ENCODE measurements at regions not wholly inside any gene's neighbourhood (a gene's known extent, or its start where the extent isn't known, plus 50 kb on each side); places are given as distances from the start of the nearest gene placed in this dataset.

DNA sequence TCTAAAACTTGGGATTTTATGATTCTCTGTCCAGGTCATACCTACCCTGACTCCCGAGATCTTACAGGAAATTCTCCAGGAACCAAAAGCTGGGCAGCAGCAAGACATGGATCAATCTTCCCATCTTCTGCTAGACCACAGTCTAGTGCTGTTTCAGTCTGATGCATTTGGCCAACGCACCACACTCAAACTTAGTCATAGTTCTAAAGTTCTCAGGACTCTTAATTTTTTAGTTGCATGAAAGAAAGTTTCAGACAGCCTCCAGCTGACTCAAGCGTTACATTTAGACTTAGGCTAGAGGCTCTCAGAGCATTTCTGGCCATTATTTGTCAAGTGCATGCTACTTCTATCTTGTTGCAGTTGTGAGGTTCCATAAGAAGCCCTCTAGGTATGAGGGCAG lies 230.1 kb upstream of the CCDC150 start:
- DNase-seq (ENCODE audit: low spot score), result no peak
- in situ Hi-C loops (cut with HindIII; ENCODE audit: low sequenced_read_pairs), result no loop called here

DNA sequence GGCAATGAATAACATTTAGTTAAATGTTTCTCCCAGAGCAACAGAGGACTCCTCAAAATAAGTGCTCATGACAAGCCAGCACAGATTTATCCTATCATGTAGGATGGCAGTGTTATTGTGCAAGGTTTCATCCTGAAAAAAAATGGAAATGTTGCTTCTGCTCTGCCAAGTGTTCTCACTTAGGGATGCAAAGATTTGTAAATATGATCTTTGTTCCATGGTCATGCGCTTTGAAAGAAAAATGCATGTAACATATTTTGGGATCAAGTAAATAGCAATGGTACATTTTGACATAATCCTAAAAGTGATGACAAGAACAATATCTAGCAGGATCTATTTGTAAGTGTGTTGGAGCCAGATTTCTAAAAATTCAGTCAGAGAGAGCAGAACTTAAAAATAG lies 229.5 kb upstream of the CCDC150 start:
- in situ Hi-C loops (cut with HindIII; ENCODE audit: low sequenced_read_pairs), result no loop called here
- no peak for DNase-seq (ENCODE audit: low spot score)

DNA sequence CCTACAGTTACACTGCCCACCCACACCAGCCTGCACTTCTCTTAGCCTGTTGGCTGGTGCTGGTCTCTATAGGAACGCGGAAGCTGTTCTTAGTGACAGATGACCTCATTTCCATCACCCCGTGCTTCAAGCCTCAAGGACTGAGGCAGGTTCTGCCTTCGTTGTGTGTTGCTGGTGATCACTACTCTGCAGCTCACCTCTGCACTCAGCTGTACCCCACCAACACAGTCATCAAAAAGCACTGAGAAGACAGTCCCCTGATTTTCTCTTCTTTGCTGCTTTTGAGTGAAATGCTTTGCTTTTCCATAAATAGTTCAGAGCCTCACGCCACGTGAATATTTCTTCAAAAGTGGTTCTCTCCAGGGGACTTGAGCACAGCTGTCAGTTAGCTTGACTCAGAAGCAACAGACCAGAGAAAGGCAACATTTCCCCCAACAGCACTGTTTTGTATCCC lies 225.7 kb upstream of the CCDC150 start:
- in situ Hi-C loops (cut with HindIII; ENCODE audit: low sequenced_read_pairs), result no loop called here
- DNase-seq (ENCODE audit: low spot score), result peak; percentile 42

DNA sequence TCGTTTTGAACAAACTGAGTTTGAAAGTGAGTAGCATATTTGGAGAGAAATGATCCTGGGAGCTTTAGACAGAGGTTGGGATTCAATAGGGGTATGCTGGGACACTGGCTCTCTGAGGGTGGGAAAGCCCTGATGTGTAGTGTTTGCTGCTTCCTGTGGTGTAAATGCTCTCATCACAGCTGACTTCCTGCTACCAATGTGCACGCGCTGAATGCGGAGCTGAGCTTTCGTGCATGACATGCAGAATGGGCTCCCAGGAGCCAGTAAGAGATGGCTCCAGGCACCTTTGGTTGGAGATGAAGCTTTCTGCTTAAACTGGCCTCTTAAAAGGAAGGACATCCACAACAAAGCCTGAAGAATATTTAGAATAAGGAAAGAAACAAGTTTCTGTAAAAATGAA lies 224.1 kb upstream of the CCDC150 start:
- in situ Hi-C loops (cut with HindIII; ENCODE audit: low sequenced_read_pairs), result no loop called here

DNA sequence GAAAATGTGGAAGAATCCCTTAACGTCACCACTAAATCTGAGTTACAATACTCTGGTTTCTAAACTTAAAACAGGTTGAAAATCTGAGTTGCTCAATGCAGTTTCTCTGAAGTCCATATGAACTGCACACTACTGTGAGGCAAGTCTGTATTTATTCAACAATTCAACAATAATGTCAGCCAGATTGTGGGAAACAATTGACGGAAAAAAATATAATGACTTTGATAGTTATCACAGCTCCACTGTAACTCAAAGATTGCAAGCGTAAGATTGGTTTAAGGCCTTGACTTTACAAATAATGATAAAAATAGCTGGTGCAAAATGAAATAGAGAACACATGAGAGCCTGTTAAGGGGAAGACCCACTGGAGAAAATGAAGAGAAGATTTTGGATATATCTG lies 219.4 kb upstream of the CCDC150 start:
- DNase-seq (ENCODE audit: low spot score), result no peak
- in situ Hi-C loops (cut with HindIII; ENCODE audit: low sequenced_read_pairs), result no loop called here

More for the DNA sequence above, 224.1 kb upstream of the CCDC150 start:
- no peak for DNase-seq (ENCODE audit: low spot score)

DNA sequence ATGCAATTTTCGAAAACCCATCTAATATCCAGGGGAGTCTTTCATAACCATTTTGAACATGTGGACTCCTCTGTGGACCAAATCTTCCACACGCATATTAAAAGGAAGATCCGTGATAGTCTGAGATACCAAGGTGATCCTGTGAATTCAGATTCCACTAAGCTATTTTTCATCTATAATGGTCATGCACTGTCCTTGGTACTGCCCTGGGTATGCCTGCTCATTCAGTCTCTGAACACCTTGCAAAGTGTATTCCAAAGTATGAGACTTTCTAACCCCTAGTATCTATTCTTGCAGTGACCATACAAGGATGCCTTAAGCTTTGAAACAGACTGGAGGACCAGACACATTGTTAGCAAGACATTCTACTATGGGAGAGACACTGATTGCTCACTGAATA lies 217.6 kb upstream of the CCDC150 start:
- in situ Hi-C loops (cut with HindIII; ENCODE audit: low sequenced_read_pairs), result no loop called here
- no peak for DNase-seq (ENCODE audit: low spot score)

DNA sequence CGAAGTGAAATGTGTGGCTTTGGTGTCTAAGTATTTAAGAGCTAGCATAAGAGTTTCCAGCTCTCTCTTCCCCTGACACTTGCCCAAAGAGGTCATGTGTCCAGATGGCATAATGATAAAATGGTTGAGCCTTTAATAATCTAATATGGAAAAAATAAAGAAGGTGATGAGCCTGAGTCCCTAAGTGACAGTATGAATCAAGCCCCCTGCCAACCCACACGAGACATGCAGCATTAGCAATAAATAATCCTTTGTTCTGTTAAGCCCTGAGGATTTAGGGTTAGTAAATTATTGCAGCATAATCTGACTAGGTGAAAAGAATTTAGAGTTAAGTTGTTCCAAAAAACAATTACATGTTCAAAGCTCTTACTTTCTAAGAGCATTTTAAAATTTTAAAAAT lies 217.2 kb upstream of the CCDC150 start:
- DNase-seq (ENCODE audit: low spot score), result no peak
- in situ Hi-C loops (cut with HindIII; ENCODE audit: low sequenced_read_pairs), result no loop called here

DNA sequence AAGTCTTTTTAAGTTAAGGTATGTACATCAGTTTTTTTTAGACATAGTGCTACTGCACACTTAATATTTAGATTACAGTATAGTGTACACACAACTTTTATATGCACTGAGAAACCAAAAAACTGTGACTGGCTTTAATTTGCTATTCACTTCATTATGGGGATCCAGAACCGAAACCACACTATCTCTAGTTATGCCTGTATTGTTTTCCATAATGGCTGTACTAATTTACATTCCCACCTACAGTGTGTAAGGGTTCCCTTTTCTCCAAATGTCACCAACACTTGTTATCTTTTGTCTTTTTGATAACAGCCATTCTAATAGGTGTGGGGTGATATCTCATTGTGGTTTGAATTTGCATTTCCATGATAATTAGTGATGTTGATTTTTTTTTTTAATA lies 213.4 kb upstream of the CCDC150 start:
- in situ Hi-C loops (cut with HindIII; ENCODE audit: low sequenced_read_pairs), result no loop called here
- no peak for DNase-seq (ENCODE audit: low spot score)

DNA sequence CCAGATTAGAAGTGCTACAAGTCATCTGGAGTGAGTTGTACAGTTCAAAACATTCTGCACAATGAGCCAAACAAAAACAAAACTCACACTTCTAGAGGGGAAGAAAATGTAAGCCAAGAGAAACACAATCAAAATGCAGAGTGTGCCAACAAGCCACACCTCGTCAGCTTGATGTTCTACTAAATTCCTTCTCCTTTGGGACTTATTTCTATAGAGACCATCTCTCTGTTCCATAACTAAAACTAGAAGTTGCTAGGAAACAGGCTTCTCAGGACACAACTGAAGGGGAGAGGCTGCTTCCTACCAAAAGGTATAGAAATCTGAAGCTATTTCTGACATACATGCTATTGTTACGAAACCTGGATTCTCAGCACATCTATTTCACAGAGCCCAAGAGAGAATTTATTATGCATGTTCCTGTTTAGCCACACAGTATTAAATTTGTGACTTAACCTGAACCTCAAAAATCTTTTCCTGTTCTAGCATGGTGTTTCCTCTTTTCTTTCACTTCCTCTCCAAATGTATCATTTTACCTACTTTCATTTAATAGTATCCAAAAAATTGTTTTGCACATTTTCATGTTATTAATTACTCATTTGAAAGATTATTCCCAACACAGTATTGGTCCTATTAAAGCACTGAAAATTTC lies 211.4 kb upstream of the CCDC150 start:
- DNase-seq (ENCODE audit: low spot score), result no peak
- in situ Hi-C loops (cut with HindIII; ENCODE audit: low sequenced_read_pairs), result no loop called here

DNA sequence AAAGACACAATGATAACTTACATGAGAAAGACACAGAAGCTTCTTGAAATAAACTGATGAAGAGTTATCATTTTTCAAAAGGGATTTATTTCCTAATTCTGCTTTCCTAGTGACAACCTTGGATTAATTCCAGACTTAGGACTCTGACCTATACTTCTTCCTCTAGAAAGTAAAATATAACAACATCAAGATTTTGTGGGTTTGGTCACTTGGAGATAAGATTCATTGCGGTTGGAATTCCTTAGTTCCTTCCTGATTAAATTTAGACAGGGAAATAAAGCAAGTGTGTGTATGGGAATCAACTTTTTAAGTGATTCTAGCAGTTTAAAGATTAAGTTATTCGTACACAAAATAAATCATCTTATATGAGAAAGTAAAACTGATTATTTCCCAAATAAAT lies 208.4 kb upstream of the CCDC150 start:
- in situ Hi-C loops (cut with HindIII; ENCODE audit: low sequenced_read_pairs), result no loop called here
- no peak for DNase-seq (ENCODE audit: low spot score)

DNA sequence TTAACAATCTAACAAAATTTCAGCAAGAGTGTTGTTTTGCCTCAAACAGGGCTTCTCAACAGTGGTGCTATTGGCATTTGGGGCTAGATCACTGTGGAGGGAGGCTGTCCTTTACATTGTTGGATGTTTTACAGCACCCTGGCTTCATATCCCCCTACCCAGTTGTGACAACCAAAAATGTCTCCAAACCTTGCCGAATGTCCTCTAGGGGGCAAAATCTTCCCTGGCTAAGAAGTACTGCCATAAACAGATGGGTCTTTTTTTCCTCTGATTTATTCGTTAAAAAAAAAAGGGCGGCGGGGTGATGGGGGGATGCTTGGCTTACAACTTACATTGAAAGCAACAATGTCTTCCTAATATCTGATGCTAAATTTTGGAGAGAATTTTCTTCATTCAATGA lies 207.6 kb upstream of the CCDC150 start:
- DNase-seq (ENCODE audit: low spot score), result peak; percentile 20
- in situ Hi-C loops (cut with HindIII; ENCODE audit: low sequenced_read_pairs), result no loop called here

DNA sequence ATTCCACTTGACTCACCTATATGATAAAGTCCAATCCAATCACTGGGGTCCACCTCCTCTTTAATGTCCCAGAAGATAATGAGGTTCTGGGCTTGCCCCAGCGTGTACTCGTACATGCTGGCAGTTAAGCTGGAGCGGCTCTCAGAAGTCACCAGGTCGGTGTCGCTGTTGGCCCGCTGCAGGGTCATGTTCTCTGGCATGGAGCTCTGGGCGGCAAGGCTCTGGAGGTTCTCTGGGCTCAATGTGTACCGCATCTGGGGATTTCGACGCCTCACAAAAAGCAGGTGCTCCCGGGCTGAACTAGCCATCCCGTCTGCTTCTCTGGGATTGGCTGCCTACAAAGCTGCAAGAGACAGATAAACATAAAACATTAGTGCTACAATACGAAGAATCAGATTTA lies 206.4 kb upstream of the CCDC150 start:
- no peak for DNase-seq (ENCODE audit: low spot score)
- in situ Hi-C loops (cut with HindIII; ENCODE audit: low sequenced_read_pairs), result no loop called here

DNA sequence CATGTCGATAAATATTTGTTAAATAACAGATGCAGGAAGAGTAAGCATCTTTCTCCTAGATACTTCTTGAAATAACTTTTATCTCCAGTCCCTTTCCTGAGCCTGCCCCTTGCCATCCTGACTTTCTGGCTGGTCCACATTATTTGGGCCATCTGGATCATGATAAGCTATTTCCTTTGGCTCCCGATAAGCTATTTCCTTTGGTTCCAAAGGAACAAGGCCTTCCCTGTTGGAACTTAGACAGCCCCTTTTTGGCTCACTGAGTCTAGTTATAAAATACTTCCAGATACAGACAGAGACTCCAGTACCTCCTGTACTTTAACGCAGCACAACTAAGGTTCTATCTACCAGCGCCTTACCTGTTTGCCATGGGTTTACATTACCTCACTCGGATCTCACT lies 205.3 kb upstream of the CCDC150 start:
- in situ Hi-C loops (cut with HindIII; ENCODE audit: low sequenced_read_pairs), result no loop called here
- peak; percentile 29 for DNase-seq (ENCODE audit: low spot score)

DNA sequence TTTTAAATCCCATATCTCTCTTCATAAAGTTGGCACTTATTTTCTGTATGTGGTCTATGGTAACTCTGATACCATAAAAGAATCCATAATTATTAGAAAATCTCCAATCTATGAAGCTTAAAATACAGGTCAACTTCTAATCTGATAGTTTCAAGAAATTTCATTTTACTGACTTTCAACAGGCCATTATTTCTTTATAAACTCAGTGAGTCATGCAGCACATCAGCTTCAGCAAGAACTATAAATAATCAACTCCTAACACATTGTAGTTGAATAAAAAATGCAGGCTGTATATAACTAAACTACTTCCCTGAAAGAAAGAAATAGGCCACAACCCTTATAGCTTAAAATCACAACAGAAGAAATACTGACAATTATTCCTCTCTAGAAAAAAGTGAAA lies 204.3 kb upstream of the CCDC150 start:
- in situ Hi-C loops (cut with HindIII; ENCODE audit: low sequenced_read_pairs), result no loop called here
- DNase-seq (ENCODE audit: low spot score), result no peak

DNA sequence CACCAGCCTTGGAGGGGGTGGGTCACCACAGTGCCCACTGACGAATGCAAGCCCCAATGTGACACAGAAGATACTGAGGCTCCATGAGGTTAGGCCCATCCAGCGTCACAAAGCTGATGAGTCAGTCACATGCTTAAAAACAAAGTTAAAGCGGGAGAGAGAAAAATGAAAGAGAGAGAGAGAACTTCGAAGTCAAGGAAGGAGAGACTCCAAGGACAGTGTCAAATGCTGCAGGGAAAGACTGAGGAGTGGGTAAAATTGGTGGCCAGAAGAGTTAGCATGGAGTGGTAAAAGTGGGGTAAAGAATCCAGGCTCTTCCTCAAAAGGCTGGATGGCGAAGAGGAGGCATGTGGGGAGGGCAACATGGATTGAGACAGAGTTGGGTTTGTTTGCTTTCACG lies 201.9 kb upstream of the CCDC150 start:
- in situ Hi-C loops (cut with HindIII; ENCODE audit: low sequenced_read_pairs), result no loop called here

DNA sequence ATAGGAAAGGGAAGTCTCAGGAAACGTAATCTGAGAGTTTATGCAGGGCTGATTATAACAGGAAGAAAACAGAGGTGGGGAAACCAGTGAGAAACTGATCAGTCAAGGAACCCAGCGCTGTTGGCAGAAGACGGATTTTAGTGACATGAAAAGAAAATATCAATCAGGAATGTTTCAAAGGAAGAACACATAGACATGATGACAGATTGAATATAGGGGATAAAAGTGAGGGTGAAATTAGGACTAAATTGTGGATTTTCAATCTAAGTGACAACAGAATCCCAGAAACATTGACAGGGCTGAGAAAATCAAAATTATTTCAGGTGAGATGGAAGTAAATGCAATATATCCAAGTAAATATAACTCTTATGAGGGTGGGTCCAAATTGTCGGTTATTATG lies 199.8 kb upstream of the CCDC150 start:
- in situ Hi-C loops (cut with HindIII; ENCODE audit: low sequenced_read_pairs), result no loop called here
- DNase-seq (ENCODE audit: low spot score), result no peak

More for the DNA sequence above, 201.9 kb upstream of the CCDC150 start:
- DNase-seq (ENCODE audit: low spot score), result no peak

DNA sequence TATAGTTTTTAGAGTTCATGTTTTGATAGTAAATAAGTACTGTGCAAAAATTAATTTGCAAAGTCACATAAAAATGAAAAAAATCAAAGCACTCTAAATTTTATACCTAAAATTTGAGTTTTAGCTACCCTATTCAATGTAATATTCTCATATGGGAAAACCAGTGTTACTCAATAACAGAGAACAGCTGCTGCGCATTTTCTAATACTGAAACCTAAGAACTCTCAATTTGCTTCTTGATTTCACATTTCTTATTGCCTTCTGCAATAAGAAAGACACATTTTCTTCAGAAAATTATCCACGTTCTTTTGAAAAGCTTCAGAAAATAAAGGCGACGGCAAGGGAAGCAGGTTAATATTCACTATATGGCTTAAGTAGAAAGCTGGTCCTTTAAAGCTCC lies 199.1 kb upstream of the CCDC150 start:
- in situ Hi-C loops (cut with HindIII; ENCODE audit: low sequenced_read_pairs), result no loop called here
- DNase-seq (ENCODE audit: low spot score), result no peak

DNA sequence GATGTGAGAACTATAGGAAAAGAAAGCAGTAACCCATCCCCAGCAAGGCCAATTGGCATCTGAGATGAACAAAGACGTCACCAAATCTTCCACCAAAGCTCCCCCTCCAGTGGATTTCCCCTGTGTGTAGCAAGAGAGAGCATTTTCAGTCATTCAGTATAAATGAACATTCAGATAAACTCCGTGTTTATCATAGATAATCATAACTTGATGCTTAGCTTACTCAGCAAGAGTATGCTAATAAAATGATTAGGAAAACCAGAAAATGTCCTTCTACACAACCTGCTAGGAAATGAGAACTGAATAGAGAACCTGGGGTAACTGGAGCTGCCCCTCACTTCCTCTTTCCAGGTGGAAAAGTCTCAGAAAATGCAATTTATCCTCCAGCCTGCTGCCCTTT lies 198.0 kb upstream of the CCDC150 start:
- in situ Hi-C loops (cut with HindIII; ENCODE audit: low sequenced_read_pairs), result no loop called here
- no peak for DNase-seq (ENCODE audit: low spot score)

DNA sequence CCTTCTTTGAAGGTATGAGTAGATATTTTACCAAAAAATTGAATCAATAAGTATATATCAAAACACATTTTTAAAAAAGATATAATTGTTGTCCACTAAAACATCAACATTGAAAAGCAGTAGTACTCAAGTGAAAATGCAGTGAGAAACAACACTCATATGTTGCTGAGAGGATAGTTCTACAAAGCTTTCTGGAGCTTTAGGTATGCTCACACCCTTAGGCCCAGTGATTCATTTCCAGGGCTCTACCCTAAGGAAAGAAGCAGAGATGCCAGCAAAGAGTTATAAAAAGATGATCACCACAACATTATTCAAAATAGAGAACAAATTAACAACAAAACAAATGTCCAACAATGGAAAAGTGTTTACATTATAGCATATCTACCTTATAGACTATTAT lies 197.3 kb upstream of the CCDC150 start:
- in situ Hi-C loops (cut with HindIII; ENCODE audit: low sequenced_read_pairs), result no loop called here

DNA sequence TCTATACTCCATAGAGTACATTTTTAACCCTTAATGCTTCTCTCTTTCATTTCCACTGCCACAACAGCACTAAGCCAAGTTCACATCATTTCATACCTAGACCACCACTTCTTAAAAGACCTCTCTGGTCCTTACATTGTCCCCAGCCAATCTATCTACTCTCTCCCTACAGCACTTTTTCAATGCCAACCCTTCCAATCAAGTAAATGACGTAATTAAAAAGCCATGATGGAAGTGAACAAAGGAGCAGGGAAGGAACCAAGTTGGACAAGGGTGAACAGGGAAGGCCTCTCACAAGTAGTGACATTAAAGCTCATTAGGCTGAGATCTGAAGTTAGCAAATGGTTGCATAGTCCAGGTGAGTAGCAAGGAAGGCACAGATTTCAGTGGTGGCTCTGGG lies 195.1 kb upstream of the CCDC150 start:
- in situ Hi-C loops (cut with HindIII; ENCODE audit: low sequenced_read_pairs), result no loop called here

More for the DNA sequence above, 197.3 kb upstream of the CCDC150 start:
- DNase-seq (ENCODE audit: low spot score), result no peak

DNA sequence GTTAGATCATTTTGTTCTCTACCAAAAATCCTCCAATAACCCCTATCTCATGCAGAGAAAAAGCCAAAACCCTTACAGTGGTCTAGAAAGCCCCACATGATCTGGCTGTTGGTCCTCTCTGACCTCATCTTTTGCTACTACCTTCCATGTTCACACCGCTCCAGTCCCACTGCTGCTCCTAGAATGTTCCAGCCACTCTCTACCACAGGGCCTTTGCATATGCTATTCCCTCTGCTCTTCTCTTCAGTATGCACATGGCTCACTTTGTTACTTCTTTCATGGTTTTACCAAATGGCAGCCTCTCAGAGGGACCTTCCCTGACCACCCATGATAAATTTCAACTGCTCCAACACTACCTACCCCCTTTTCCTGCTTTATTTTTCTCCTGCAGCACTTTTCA lies 193.5 kb upstream of the CCDC150 start:
- DNase-seq (ENCODE audit: low spot score), result no peak
- in situ Hi-C loops (cut with HindIII; ENCODE audit: low sequenced_read_pairs), result no loop called here

More for the DNA sequence above, 195.1 kb upstream of the CCDC150 start:
- no peak for DNase-seq (ENCODE audit: low spot score)

Data from G401 (cell line).